OCI-LY1 (cell line): ENCODE measurements at regions not wholly inside any gene's neighbourhood (a gene's known extent, or its start where the extent isn't known, plus 50 kb on each side); places are given as distances from the start of the nearest gene placed in this dataset.

Source experiments
- H2AFZ ChIP-seq: fragments of 200-600 bp; sonication (generic), shearing (Covaris generic); 2 replicates; pipeline ENCODE4 v1.6.0; 2014; ENCODE audit warnings: antibody characterized with exemption, mild to moderate bottlenecking, low read length
- H3F3A ChIP-seq: fragments of 200-600 bp; sonication (generic), shearing (Covaris generic); 2 replicates; pipeline ENCODE4 v1.6.0; 2014; ENCODE audit warnings: mild to moderate bottlenecking, antibody characterized with exemption, low read length, moderate library complexity; ENCODE audit not compliant: insufficient read depth
- H3K27ac ChIP-seq: fragments of 200-600 bp; sonication (generic); 2 replicates; pipeline ENCODE4 v1.5.1; 2014; ENCODE audit warnings: low read length, mixed run types, mild to moderate bottlenecking, low read depth; ENCODE audit not compliant: poor library complexity, severe bottlenecking
- H3K27me3 ChIP-seq: fragments of 200-600 bp; sonication (generic); 2 replicates; pipeline ENCODE4 v1.6.0; 2014; ENCODE audit warnings: antibody characterized with exemption, mild to moderate bottlenecking, low read length, moderate library complexity; ENCODE audit not compliant: insufficient read depth
- H3K36me3 ChIP-seq: fragments of 200-600 bp; sonication (generic); 2 replicates; pipeline ENCODE4 v1.6.1; 2014; ENCODE audit warnings: mild to moderate bottlenecking, antibody characterized with exemption, low read length, moderate library complexity, mixed read lengths; ENCODE audit not compliant: insufficient read depth
- H3K4me1 ChIP-seq: fragments of 200-600 bp; sonication (generic); 2 replicates; pipeline ENCODE4 v1.5.1; 2014; ENCODE audit warnings: mild to moderate bottlenecking, low read length, moderate library complexity; ENCODE audit not compliant: insufficient read depth, severe bottlenecking
- H3K4me2 ChIP-seq: fragments of 200-600 bp; sonication (generic), shearing (Covaris generic); 2 replicates; pipeline ENCODE4 v1.6.1; 2014; ENCODE audit warnings: low read length
- H3K4me3 ChIP-seq: fragments of 200-600 bp; sonication (generic); 2 replicates; pipeline ENCODE4 v1.5.1; 2014; ENCODE audit warnings: low read length, low read depth, mild to moderate bottlenecking, mixed read lengths; ENCODE audit not compliant: poor library complexity, severe bottlenecking
- H3K79me2 ChIP-seq: fragments of 200-600 bp; shearing (Covaris generic); 2 replicates; pipeline ENCODE4 v1.6.1; 2016; ENCODE audit warnings: mixed run types, low read length, mixed read lengths; ENCODE audit not compliant: insufficient read depth
- H3K9ac ChIP-seq: fragments of 200-600 bp; sonication (generic), shearing (Covaris generic); 2 replicates; pipeline ENCODE4 v1.6.1; 2014; ENCODE audit warnings: mild to moderate bottlenecking, low read length, mixed read lengths
- H3K9me2 ChIP-seq: fragments of 200-600 bp; sonication (generic), shearing (Covaris generic); 2 replicates; pipeline ENCODE4 v1.6.1; 2014; ENCODE audit warnings: low read depth, mild to moderate bottlenecking, low read length, mixed read lengths
- H3K9me3 ChIP-seq: fragments of 200-600 bp; shearing (Covaris generic); 2 replicates; pipeline ENCODE4 v1.6.1; 2014; ENCODE audit warnings: low read length, mixed read lengths
- H4K20me1 ChIP-seq: fragments of 200-600 bp; sonication (generic), shearing (Covaris generic); 2 replicates; pipeline ENCODE4 v1.6.0; 2016; ENCODE audit warnings: mild to moderate bottlenecking, low read length; ENCODE audit not compliant: insufficient read depth
- EZH2 ChIP-seq: fragments of 200-600 bp; sonication (generic), shearing (Covaris generic); IDR thresholded peaks from 2 replicates; pipeline ENCODE4 v1.8.0; 2017; ENCODE audit warnings: borderline replicate concordance, mixed run types, mild to moderate bottlenecking, antibody characterized with exemption, low read length, moderate library complexity, mixed read lengths
- TF ChIP-seq, protein P1 (sequence below): fragments of 200-600 bp; sonication (generic), shearing (Covaris generic); IDR thresholded peaks from 2 replicates; pipeline ENCODE4 v1.5.1; 2017; ENCODE audit warnings: mild to moderate bottlenecking, antibody characterized with exemption, low read length, moderate library complexity, mixed read lengths

DNA sequence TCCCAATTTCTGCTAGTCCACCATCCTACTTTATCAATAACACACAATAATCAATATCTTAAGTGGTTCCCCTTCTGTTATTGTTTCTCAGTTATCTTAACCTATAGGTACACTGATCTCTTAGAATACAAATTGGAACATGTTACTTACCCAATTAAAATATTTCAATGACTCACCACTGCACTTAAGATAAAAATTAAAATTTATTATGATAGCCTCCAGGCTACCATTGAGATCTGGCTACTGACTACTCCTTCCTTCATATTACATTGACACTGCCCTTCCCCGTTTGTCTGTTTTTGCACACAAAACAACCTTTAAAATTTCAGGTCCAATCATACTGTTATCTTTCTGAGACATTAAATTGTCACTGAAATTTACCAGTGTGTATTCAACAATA lies 1074.7 kb downstream of the ADGRL3 start:
- no peak overlapping the region for H3K4me2 ChIP-seq
- H4K20me1 ChIP-seq, result no peaks in the 10 kb centered on the region
- H3K79me2 ChIP-seq, result no peaks in the 10 kb centered on the region
- H3K9ac ChIP-seq, result no peak overlapping the region
- no peaks in the 10 kb centered on the region for H3K9me2 ChIP-seq
- H3K4me1 ChIP-seq, result no peaks in the 10 kb centered on the region
- H3K9me3 ChIP-seq, result no peaks in the 10 kb centered on the region
- no peak overlapping the region for H3K27ac ChIP-seq
- H3F3A ChIP-seq, result no peaks in the 10 kb centered on the region
- no peaks in the 10 kb centered on the region for H3K27me3 ChIP-seq
- TF ChIP-seq EZH2, result no peak
- TF ChIP-seq, protein P1, sequence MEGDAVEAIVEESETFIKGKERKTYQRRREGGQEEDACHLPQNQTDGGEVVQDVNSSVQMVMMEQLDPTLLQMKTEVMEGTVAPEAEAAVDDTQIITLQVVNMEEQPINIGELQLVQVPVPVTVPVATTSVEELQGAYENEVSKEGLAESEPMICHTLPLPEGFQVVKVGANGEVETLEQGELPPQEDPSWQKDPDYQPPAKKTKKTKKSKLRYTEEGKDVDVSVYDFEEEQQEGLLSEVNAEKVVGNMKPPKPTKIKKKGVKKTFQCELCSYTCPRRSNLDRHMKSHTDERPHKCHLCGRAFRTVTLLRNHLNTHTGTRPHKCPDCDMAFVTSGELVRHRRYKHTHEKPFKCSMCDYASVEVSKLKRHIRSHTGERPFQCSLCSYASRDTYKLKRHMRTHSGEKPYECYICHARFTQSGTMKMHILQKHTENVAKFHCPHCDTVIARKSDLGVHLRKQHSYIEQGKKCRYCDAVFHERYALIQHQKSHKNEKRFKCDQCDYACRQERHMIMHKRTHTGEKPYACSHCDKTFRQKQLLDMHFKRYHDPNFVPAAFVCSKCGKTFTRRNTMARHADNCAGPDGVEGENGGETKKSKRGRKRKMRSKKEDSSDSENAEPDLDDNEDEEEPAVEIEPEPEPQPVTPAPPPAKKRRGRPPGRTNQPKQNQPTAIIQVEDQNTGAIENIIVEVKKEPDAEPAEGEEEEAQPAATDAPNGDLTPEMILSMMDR, result no peak
- no peak overlapping the region for H2AFZ ChIP-seq
- no peaks in the 10 kb centered on the region for H3K36me3 ChIP-seq
- H3K4me3 ChIP-seq, result no peak overlapping the region

GRCh38 chr4:62271107-62271506 lies 1071.0 kb downstream of the ADGRL3 start:
- Histone ChIP-seq H3K36me3 (no peaks in the 10 kb centered on the region), H3F3A (no peaks in the 10 kb centered on the region), H3K27me3 (no peaks in the 10 kb centered on the region), H3K27ac (no peak overlapping the region), H3K9me2 (no peaks in the 10 kb centered on the region), H3K4me1 (no peaks in the 10 kb centered on the region), H4K20me1 (no peaks in the 10 kb centered on the region), H3K4me3 (no peak overlapping the region), H3K4me2 (no peak overlapping the region), H3K9me3 (no peaks in the 10 kb centered on the region), H3K79me2 (no peaks in the 10 kb centered on the region), H2AFZ (no peak overlapping the region), H3K9ac (no peak overlapping the region)
- no peak for TF ChIP-seq EZH2
- TF ChIP-seq, protein P1, result no peak

DNA sequence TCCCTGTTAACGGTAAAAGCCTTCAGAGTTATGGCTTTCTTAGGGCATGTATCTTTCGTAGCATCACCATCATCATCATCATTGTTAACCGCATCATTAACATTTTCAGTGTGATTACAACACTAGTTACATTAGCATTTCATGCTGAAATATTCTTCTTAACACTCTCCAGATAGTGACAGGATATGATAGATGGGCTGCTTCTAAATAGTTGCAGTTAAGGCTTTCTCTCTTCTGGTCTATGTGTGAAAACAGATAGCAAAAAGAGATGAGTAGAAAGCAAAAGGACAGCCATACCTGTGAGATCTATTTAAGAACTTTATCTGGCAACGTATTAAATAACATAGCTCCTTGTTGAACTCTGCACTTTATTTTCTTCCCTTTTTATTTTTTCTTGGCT lies 1069.8 kb downstream of the ADGRL3 start:
- no peak for TF ChIP-seq EZH2
- TF ChIP-seq, protein P1, result no peak
- H3K4me3 ChIP-seq, result no peak overlapping the region
- no peaks in the 10 kb centered on the region for H3K9me3 ChIP-seq
- no peaks in the 10 kb centered on the region for H3K27me3 ChIP-seq
- H2AFZ ChIP-seq, result no peak overlapping the region
- no peaks in the 10 kb centered on the region; the same call in 1 of the 2 replicates for H3K9me2 ChIP-seq
- no peaks in the 10 kb centered on the region for H3K36me3 ChIP-seq
- H3K27ac ChIP-seq, result no peak overlapping the region
- no peaks in the 10 kb centered on the region for H3F3A ChIP-seq
- H4K20me1 ChIP-seq, result no peaks in the 10 kb centered on the region
- no peak overlapping the region for H3K9ac ChIP-seq
- no peaks in the 10 kb centered on the region for H3K79me2 ChIP-seq
- no peaks in the 10 kb centered on the region for H3K4me1 ChIP-seq
- H3K4me2 ChIP-seq, result no peak overlapping the region
